GM12864 (cell line): ENCODE measurements at regions not wholly inside any gene's neighbourhood (a gene's known extent, or its start where the extent isn't known, plus 50 kb on each side); places are given as distances from the start of the nearest gene placed in this dataset.

ENCODE experiments used
- DNase-seq: peaks from one replicate; pipeline ENCODE4 v3.0.0-alpha.2; 2011; ENCODE audit warnings: low read depth
- H3K4me3 ChIP-seq: 2 replicates; pipeline ENCODE4 v1.5.1; 2011; ENCODE audit warnings: mild to moderate bottlenecking, low read depth, low read length, control low read depth
- TF ChIP-seq, protein P1 (sequence below): IDR thresholded peaks from 2 replicates; pipeline ENCODE4 v1.5.1; 2011; ENCODE audit warnings: low read depth, mild to moderate bottlenecking, moderate library complexity, low read length, control low read depth, inconsistent platforms; ENCODE audit errors: missing control alignments

DNA sequence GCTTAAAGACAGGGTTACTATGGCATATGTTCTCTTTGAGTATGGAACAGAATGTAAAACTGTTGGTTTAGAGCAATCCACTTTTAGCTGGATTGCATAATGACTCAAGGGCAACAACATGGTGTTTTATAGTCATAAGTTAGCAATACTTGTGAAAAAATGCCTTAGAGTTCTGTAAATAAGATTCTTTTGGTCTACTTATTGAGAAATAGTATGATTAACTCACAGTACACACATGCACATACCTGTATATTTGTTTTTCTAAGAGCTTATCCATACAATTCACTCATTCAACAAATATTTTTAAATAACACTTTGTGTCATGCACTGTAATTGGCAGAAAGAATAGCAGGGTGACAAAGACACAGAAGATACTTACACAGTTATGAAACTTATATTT is 1415.5 kb downstream of the PCDH7 start:
- no peak for DNase-seq
- no peak overlapping the region for H3K4me3 ChIP-seq
- TF ChIP-seq, protein P1, sequence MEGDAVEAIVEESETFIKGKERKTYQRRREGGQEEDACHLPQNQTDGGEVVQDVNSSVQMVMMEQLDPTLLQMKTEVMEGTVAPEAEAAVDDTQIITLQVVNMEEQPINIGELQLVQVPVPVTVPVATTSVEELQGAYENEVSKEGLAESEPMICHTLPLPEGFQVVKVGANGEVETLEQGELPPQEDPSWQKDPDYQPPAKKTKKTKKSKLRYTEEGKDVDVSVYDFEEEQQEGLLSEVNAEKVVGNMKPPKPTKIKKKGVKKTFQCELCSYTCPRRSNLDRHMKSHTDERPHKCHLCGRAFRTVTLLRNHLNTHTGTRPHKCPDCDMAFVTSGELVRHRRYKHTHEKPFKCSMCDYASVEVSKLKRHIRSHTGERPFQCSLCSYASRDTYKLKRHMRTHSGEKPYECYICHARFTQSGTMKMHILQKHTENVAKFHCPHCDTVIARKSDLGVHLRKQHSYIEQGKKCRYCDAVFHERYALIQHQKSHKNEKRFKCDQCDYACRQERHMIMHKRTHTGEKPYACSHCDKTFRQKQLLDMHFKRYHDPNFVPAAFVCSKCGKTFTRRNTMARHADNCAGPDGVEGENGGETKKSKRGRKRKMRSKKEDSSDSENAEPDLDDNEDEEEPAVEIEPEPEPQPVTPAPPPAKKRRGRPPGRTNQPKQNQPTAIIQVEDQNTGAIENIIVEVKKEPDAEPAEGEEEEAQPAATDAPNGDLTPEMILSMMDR: no peak

DNA sequence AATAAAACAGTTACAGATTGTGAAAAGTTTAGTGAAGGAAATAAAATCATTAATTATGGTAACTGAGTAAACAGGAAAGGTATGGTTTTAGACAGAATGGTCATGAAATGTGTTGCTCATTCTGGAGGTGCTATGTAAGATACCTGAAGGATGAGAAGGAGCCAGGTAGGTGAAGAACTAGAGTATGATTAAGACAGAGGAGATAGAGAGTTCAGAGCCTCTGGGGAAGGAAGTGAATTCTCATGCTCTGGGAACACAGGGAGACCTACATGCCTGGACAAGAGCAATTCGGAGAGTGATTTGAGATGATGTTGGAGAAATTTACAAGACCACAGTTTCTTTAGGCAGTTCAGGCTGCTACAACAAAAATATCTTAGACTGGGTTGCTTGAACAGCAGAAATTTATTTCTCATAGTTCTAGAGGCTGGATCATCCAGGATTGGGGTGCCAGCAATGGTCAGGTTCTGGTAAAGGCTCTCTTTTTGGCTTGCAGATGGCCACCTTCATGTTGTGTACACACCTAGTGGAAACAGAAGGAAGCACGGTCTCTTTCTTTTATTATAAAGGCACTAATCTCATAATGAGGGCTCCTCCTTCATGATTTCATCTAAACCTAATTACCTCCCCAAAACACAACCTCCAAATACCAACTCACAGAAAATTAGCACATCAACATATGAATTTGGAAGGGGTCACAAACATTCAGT is 1416.1 kb downstream of the PCDH7 start:
- TF ChIP-seq, protein P1: no peak
- no peak overlapping the region for H3K4me3 ChIP-seq
- DNase-seq: no peak

DNA sequence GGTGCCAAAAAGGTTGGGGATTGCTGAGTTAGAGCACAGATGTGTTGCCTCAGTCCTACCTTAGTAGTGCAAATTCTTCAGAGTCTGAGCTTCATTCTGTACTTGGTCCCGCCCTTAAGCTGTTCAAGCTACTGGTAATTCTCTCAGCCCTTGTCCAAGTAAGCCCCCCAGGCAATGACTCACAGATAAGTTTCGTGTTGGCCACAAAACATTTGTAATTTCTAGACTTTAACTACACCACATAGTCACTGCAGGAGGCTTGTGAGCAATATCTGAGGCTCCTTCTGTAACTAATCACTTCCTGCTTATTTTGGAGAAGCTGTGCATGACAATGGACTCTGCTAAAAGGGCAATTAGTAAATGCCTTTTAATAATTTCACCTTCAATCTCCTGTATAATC is 1420.5 kb downstream of the PCDH7 start:
- DNase-seq: no peak
- TF ChIP-seq, protein P1: no peak
- H3K4me3 ChIP-seq: no peak overlapping the region

DNA sequence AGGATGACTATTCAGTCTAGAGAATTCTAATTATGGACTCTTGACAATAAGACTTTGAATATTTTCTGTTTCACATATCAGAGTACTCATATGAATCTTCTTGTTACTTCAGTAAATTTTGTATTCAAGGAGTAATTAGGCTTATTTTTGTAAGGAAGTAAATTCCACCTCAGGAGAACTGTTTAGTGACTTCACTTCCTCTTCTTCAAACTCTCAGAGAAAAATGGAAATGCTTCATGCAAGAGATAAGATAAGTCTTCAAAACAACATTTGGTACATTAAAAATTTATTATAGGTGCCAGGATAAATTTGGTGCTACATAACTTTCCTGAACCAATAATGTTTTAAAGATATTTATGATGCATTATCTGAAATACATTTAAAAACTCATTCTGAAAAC is 1421.9 kb downstream of the PCDH7 start:
- DNase-seq: no peak
- TF ChIP-seq, protein P1: no peak
- no peak overlapping the region for H3K4me3 ChIP-seq

DNA sequence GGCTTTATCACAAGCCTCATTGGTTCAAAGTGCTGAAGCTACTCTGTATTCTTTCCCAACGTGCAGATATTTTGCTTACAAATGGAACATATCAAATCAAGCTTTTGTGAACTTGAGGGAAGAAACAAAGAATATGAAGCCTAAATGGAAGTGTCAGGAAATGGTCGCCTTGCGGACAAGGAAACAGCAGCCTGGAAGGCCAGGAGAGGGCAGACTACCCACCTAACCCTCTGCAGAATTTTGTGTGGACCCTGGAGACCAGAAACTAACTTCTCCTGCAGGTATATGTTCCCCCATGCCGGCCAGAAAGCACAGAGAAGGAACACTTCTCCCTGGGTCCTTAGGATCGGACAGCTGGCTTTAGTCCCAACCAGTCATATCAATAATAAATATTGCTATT is 1425.8 kb downstream of the PCDH7 start:
- H3K4me3 ChIP-seq: no peak overlapping the region
- TF ChIP-seq, protein P1: no peak
- DNase-seq: no peak

DNA sequence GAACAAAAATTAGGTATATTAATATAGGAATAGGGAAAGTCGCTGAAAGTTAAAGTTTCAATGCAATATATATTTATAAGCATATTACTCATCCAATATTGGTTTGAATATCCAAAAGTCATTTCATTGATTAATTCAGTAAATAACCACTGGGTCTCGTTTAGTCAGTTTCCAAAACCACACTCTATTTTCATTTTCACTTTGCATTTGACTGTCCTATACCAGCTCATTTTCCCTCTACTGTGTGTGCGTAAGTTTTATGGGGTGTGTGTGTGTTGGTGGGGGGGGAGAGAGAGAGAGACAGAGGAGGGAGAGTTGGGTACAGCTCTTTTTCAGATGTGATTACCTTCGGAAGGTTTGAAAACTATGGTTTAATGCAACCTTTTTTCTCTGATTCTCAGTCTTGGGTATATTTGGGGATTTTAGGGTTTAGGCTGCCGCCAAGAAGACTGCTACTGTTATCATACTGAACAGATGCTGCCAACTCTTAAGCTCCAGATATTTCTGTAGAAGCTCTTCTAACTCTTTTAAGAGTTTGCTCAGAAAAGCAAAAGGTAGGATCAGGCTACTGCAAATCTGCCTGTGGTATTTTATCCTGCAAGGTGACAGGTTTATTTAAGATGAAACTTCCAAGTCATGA is 1427.4 kb downstream of the PCDH7 start:
- DNase-seq: no peak
- TF ChIP-seq, protein P1: no peak
- H3K4me3 ChIP-seq: no peak overlapping the region
